Embryonic facial prominence (tissue), 1 donor: ENCODE measurements at regions not wholly inside any gene's neighbourhood (a gene's known extent, or its start where the extent isn't known, plus 50 kb on each side); places are given as distances from the start of the nearest gene placed in this dataset.

Source experiments
- DNase-seq: peaks from one replicate; pipeline ENCODE4 v3.0.0-alpha.2; 2016; ENCODE audit errors: extremely low spot score

- no peak for DNase-seq
Measured at GRCh38 chr18:29078273-29078672, 901.3 kb upstream of the CDH2 start.

DNA sequence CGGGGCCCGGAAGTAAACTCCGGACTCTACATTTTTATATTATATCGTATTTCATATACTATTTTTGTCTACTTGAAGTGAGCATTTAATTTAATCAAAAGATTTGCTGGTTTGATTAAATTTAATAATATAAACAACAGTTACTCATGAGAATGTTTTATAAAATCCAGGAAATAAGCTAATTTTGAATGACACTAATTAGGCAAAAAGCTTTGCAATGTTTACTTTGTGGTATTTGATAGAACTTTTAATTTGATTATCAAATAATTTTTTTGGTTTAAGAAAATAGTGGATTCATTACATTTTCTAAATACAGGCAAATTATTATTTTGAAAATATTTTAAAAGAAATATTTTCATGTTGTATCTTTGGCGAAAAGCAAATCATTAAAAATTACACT lies 900.4 kb upstream of the CDH2 start:
- no peak for DNase-seq

- no peak for DNase-seq
Measured at GRCh38 chr18:29076645-29077044, 899.7 kb upstream of the CDH2 start.

DNA sequence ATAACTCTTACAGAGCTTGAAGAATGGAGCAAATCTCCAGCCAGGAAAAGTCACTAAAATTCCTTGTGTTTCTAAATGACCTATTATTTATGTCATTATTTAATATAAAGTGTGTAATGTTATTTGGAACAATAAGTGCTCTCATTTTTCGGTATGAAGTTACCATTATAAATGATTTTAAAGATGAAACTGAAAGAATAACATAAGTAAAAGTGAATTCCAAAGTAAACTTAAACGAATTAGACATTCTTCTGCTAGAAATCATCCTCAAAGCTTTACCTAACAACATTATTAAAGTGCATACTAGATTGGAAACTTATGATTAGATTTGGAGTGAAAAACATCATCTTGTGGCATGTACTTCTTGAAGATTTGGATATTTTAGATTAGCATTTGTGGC lies 897.2 kb upstream of the CDH2 start:
- no peak for DNase-seq

DNA sequence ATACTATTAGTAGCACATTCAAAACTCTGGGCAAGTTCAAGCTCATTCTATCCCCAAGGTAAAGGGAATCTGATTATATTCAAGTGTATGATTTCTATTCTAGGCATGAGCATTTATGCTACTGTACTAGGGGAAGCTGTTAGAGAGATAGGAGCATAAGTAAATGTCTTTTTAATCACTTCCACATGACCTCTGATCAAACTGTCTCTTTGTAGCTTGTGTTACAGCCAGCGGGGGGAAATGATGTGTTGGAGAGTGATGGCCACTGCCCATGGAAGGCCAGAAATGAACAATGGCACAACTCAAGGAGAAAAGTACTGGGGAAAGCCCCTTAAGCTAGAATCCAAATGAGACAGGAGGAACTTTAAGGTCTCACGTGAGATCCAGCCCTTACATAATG lies 894.9 kb upstream of the CDH2 start:
- no peak for DNase-seq

DNA sequence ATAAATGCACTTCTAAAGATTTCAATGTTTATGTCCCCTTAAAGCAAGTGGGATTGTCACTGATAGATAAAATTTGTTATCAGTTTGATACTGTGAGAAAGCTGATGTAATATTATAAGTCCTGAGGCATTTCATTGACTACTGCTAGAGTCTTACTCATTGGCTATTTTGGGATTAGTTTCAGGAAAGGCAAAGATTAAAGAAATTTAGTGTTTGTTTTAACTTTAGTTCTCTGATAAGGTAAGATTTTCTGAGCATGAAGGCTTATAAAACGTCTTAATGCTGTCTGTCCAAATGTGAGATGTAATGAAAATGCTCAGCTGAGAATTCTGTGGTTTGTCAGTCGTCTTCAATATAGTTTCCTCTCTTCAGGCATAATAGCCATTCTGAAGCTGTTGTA lies 886.4 kb upstream of the CDH2 start:
- no peak for DNase-seq

GRCh38 chr18:29062921-29063320 lies 886.0 kb upstream of the CDH2 start:
- no peak for DNase-seq

- DNase-seq = no peak
Measured at GRCh38 chr18:29060349-29060748, 883.4 kb upstream of the CDH2 start.

DNA sequence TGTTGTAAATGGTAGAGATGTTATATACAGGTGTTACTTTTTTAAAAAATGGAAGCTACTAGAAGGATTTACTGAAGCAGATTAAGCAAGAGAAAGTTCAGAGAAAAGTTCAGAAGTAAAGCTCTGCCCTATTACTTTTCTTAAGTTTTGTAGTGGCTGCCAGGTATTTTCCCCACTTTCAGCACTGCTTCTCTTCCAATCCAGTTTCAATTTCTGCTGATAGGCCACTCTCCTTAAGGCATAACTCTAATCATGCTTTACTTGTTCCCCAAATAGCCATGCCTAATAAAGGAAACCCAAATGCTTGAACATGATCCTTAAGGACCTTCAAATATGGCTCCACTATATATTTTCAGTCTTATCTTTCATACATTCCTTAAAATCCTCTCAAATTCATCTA lies 880.8 kb upstream of the CDH2 start:
- no peak for DNase-seq

DNA sequence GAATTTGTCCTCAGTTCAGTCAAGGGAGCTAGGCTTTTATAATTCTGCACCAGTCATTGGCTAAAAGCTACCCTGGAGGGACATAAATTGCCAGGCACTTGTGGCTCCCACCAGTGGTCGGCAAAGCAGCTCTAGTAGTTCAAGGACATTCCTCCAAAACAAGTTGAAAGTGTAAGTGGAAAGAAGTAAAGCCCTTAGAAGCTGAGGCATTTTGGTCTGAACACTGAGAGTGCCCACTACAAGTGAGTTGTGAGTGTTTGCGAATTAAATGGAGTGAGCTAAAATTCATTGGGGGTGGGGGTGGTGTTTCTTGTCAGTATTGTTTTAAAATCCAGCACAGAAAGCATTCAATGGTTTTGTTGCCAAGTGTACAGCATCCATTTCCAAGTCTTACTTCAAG lies 879.9 kb upstream of the CDH2 start:
- no peak for DNase-seq

- DNase-seq = no peak
Measured at GRCh38 chr18:29041976-29042375, 865.0 kb upstream of the CDH2 start.

GRCh38 chr18:29034113-29034856 lies 857.4 kb upstream of the CDH2 start:
- DNase-seq = no peak

- DNase-seq = no peak
Measured at GRCh38 chr18:29028560-29028959, 851.6 kb upstream of the CDH2 start.

DNA sequence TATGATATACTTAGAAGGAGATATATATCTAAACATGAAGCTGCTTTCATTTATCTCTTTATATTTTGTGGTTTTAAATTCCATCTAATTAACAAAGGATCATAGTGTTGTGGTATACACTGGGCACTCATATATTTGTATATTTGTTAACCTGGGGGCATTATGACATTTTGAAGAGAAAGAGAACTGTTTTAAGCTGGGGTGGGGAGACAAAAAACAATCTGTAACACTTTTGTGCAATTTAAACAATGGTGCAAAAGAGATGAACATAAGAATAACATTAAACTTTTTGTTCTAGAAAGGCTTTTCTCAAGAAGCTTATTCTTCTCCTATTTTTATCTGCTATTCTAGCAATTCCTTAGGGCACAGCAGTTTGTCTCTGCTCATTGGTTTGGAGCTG lies 842.0 kb upstream of the CDH2 start:
- DNase-seq = no peak

GRCh38 chr18:29012883-29013465 lies 836.0 kb upstream of the CDH2 start:
- DNase-seq = no peak

DNA sequence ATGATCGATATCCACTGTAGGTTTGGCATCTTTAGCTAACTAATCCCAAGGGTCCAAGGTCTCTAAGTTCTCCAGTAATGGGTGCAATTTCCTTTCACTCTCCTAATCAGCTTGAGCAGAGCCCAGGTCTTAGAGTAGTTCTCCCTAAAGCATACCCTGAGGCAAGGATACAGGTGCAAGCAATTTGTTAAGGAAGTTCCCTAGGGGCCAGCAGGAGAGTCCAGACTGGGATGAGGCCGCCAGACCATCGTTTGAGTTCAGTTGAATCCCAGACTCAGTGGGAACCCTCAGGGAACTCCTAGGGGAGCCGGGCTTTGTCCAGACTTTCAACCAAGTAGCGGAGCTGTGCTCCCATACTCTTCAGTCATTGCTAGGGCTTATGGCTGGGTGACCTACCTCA lies 835.4 kb upstream of the CDH2 start:
- no peak for DNase-seq

- DNase-seq = no peak
Measured at GRCh38 chr18:29009250-29009803, 832.4 kb upstream of the CDH2 start.

DNA sequence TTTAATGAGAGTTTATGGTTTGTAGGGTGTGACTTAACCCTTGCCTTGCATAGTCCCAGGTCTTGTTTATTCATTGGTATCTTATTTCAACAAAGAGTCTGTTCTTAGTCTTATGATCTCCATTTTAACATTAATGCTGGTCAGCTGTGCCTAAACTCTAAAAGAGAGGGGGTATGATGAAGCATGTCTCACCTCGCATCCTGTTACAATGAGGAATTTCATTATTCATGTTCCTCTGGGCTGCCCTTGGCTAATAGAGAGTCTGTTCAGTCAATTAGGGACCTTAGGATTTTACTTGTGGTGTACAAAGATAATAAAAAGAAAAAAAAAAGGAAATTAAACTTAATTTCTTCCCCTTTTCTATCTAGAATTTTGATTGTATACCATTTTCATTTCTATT lies 831.9 kb upstream of the CDH2 start:
- no peak for DNase-seq

DNA sequence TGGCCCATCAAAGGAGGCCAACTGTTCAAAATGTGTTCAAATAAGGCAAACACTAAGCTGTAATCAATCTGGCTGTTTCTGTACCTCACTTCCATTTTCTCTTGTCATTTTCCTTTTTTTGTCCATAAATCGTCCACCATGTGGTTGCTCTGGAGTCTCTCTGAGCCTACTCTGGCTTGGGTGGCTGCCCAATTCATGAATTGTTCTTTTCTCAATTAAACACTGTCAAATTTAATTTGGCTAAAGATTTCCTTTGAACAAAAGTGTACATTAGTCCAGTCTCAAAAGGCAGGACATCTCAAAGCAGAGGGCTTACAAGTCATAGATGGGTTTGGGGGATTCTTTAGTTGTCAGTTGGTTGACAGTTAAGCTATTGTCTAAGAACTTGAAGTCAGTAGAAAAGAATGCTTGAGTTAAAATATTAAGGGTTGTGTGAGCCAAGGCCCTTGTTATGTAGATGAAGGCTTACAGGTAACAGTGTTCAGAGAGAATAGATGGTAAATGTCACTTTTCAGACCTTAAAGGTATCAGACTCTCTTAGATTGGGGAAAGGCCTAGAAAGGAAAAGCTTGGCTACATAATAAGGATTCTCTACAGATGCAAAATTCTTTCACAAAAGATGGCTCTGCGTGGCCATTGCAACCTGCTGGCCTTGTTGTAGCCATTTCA lies 831.2 kb upstream of the CDH2 start:
- DNase-seq = no peak

GRCh38 chr18:29004921-29005320 lies 828.0 kb upstream of the CDH2 start:
- DNase-seq = no peak

- no peak for DNase-seq
Measured at GRCh38 chr18:29003194-29003593, 826.3 kb upstream of the CDH2 start.

- DNase-seq = no peak
Measured at GRCh38 chr18:29002747-29003146, 825.8 kb upstream of the CDH2 start.

- no peak for DNase-seq
Measured at GRCh38 chr18:28999726-29000125, 822.8 kb upstream of the CDH2 start.
